ENCODE measurements at regions not wholly inside any gene's neighbourhood (a gene's known extent, or its start where the extent isn't known, plus 50 kb on each side); places are given as distances from the start of the nearest gene placed in this dataset.

GRCh38 chr16:80074329-80074728, 466.5 kb upstream of the DYNLRB2 start:
- H3K4me3 ChIP-seq (ENCODE audit: low read length) = no peak overlapping the region
- DNase-seq (ENCODE audit: low read depth) = no peak
- TF ChIP-seq CTCF (conservative IDR thresholded peaks at IDR 0.05; ENCODE audit: low read depth, low read length) = no peak

DNA sequence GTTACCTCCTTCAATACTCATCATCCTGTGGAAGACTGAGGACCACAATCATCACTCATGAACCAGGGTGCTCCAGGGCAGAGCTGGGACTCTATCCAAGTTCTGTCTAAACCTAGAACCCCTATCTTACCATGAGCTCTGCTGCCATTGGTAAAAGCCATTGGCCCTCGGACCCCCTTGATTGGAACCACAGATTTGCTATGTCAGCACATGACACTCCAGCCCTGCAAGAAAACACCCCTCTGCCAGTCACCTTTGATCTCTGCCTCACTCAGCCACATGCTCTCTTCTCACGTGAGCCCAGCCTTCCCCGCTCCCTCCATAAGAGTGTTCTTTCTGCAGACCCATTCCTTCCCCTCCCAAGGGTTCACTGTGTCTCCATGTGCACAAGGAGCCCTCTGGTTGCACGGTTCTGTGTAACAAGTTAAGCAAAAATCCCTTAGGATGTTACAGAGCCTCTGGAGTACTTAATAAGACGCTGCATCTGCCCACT, 468.8 kb upstream of the DYNLRB2 start:
- DNase-seq (ENCODE audit: low read depth) = no peak
- no peak overlapping the region for H3K4me3 ChIP-seq (ENCODE audit: low read length)
- no peak for TF ChIP-seq CTCF (conservative IDR thresholded peaks at IDR 0.05; ENCODE audit: low read depth, low read length)

DNA sequence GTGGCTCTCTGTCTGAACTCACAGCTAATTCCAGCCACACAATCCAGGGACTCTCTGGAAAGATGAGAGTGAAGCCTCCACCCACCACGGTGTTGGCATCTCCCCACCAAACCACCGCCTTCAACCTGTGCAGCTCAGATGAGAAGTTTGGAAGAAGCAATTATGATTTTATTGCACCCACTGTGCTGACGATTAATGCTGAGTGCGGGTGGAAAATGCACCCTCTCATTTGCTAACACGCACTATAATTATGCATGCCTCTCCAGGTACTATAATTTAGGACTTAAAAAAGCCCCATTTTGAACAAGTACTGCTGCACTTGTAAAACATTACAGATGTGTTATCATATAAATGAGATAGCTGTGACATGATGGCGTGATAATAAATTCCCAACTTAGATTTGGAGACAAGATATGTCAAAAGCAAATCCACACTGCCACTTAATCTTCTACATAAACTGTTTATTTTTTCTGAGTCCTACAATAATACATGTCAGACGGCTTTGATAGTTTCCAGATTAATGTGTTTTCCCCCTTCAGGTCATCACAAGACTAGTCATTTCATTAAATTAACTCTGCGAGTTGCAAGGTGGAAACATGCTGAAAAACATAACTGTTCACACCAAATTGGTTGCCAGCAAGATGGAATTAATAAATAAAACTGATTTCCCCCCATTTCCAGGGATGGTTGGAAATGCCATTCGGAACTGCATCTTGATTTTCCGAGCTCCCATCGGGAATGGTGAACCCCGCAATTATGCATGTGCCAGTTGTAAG, 466.5 kb upstream of the MAF start:
- H3K4me3 ChIP-seq (ENCODE audit: low read length) = no peak overlapping the region
- no peak for DNase-seq (ENCODE audit: low read depth)
- TF ChIP-seq CTCF (conservative IDR thresholded peaks at IDR 0.05; ENCODE audit: low read depth, low read length) = no peak

GRCh38 chr16:80065541-80065940, 465.0 kb upstream of the MAF start:
- DNase-seq (ENCODE audit: low read depth) = no peak
- H3K4me3 ChIP-seq (ENCODE audit: low read length) = no peak overlapping the region
- TF ChIP-seq CTCF (conservative IDR thresholded peaks at IDR 0.05; ENCODE audit: low read depth, low read length) = no peak

DNA sequence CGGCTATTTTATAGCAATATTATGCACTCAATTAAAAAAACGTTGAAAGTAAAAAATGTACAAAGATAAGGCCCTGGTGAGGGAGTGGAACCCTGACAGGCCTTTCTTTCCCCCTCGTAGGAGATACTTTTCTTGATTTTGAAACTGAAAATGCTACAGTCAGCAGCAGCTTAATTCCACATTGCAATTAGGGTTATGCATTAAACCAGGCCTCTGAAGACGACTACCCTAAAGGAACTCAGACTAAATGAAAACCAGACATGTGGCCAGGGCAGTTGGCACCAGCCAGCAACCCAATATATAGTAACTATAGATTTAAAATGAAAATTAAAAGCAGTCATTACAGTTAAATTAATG, 463.2 kb upstream of the MAF start:
- no peak overlapping the region for H3K4me3 ChIP-seq (ENCODE audit: low read length)
- DNase-seq (ENCODE audit: low read depth) = no peak
- no peak for TF ChIP-seq CTCF (conservative IDR thresholded peaks at IDR 0.05; ENCODE audit: low read depth, low read length)

DNA sequence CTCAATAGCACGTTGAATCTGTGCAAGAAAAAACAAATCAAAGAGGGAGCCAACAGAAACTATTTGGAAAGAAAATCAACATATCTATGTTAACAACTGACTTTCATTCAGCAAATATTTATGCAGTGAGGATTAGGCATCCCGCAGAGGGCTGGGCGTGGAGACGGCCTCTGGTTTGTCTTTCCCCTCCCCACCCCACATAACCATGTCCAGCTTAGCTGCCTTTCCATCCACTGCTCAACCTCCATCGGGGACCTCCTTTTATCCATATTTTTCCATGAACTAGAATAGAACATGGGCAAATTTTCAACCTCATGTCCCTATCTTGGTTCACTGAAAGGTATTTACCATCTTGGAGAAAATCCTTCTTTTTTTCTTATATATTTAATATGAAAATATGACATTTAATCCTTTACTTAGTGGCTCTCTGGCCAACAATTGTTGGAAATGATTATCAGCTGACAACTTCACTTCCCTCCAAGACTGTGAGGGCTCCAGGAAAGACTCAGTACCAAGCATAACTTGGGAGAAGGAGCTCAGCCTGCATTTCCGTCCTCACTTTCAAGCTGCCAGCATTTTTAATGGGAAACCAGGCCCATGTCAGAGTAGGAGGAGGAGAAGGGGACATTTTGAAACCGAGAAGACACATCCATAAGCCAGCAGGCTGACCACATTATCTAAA, 462.6 kb upstream of the MAF start:
- H3K4me3 ChIP-seq (ENCODE audit: low read length) = no peak overlapping the region
- TF ChIP-seq CTCF (conservative IDR thresholded peaks at IDR 0.05; ENCODE audit: low read depth, low read length) = no peak
- no peak for DNase-seq (ENCODE audit: low read depth)

All from retinal pigment epithelial cell (primary cell).